Activated naive CD4-positive, alpha-beta T cell treated with anti-CD3 and anti-CD28 coated beads, Interleukin-2, amount 50 U/mL, for 24 hours (primary cell): ENCODE measurements at regions not wholly inside any gene's neighbourhood (a gene's known extent, or its start where the extent isn't known, plus 50 kb on each side); places are given as distances from the start of the nearest gene placed in this dataset.

Experiments used
- H3K27ac Mint-ChIP-seq: one replicate; pipeline ENCODE4 v1.8.0; 2021; ENCODE audit warnings: mild to moderate bottlenecking, mixed read lengths
- H3K27me3 Mint-ChIP-seq: one replicate; pipeline ENCODE4 v1.8.0; 2021; ENCODE audit warnings: mixed read lengths
- H3K36me3 Mint-ChIP-seq: one replicate; pipeline ENCODE4 v1.8.0; 2021; ENCODE audit warnings: mixed read lengths
- H3K4me1 Mint-ChIP-seq: one replicate; pipeline ENCODE4 v1.8.0; 2021; ENCODE audit warnings: mixed read lengths
- H3K4me3 Mint-ChIP-seq: one replicate; pipeline ENCODE4 v1.8.0; 2021; ENCODE audit warnings: mild to moderate bottlenecking, mixed read lengths
- H3K9me3 Mint-ChIP-seq: one replicate; pipeline ENCODE4 v1.8.0; 2021; ENCODE audit warnings: mixed read lengths

- H3K36me3 Mint-ChIP-seq: peaks cover 30% of the 10 kb centered on the region
- peaks cover 48% of the 10 kb centered on the region for H3K4me1 Mint-ChIP-seq
- no peak overlapping the region for H3K4me3 Mint-ChIP-seq
- H3K27ac Mint-ChIP-seq: peak overlapping the region; percentile 59
- no peaks in the 10 kb centered on the region for H3K9me3 Mint-ChIP-seq
- no peaks in the 10 kb centered on the region for H3K27me3 Mint-ChIP-seq
These were observed 363.0 kb downstream of the UTRN start for GRCh38 chr6:144647971-144648651.

DNA sequence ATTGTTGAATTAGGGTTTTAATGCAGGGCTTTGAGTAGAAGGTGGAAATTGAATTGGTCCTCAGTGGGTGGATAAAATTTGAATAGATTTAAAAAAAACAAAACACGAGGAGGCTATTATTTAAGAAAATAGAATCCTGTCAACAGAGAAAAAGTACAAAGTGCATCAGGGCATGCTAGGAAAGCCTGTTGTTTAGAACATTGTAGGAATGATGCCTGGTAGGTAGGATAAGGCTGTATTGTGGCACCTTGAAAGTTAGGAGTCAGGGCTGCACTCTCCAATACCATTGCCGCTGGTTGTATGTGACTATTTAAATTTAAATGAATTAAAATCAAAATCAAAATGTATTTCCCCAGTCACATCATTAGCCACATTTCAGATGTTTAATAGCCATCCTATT is 363.9 kb downstream of the UTRN start:
- no peak overlapping the region for H3K27ac Mint-ChIP-seq
- no peak overlapping the region for H3K4me3 Mint-ChIP-seq
- H3K27me3 Mint-ChIP-seq: no peaks in the 10 kb centered on the region
- H3K9me3 Mint-ChIP-seq: no peaks in the 10 kb centered on the region
- H3K4me1 Mint-ChIP-seq: peaks cover 54% of the 10 kb centered on the region
- peaks cover 32% of the 10 kb centered on the region for H3K36me3 Mint-ChIP-seq

DNA sequence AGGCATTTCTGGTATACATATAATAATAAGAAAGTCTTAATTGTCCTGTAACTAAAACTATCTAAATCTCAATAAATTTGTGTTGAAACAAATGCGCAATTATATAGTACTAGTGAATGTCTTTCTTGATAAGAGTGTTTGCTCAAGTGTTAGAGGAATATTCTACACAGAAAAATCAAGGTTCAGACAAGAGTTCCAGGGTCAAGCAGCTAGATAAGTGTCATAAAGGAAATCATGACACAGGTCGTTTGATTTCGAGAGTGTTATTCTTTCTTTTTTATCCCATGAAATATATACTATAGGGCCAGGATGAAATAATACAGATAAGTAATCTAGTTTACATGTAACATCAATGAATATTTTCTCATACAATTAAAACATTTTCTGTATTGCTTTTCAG is 366.1 kb downstream of the UTRN start:
- Mint-ChIP-seq H3K4me1 (peaks cover 66% of the 10 kb centered on the region), H3K4me3 (no peak overlapping the region), H3K9me3 (no peaks in the 10 kb centered on the region), H3K27ac (peak overlapping the region; percentile 62), H3K36me3 (peaks cover 31% of the 10 kb centered on the region), H3K27me3 (no peaks in the 10 kb centered on the region)

DNA sequence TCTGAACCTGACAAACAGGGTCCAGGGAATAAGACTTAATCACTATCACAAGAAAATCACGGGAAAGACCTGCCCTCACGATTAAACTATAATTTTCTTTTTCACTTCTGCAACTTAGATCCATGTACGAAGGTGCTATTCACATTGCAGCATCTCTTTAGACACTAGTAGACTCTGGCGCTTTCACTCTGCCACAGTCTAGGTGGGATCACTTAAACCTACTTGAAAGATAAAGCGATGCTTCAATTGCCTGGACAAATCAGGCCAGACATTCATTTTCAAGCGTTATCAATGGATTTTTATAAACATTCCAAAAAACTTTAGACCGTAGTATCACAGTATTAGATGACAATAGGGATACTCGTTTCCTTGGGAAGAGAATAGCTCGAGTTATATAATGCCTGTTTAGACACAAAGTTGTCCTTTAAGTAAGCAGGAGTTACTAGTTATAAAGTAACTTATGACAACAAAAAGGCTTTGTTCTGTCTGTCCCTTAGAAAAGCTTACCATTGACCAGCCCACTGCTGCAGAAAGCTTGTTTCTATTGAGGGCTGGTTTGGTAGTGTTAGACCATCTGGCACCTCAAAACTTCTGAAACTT is 367.3 kb downstream of the UTRN start:
- Mint-ChIP-seq H3K4me3 (no peak overlapping the region), H3K36me3 (peaks cover 27% of the 10 kb centered on the region), H3K4me1 (peaks cover 69% of the 10 kb centered on the region), H3K27me3 (no peaks in the 10 kb centered on the region), H3K9me3 (no peaks in the 10 kb centered on the region), H3K27ac (peak overlapping the region; percentile 1)

DNA sequence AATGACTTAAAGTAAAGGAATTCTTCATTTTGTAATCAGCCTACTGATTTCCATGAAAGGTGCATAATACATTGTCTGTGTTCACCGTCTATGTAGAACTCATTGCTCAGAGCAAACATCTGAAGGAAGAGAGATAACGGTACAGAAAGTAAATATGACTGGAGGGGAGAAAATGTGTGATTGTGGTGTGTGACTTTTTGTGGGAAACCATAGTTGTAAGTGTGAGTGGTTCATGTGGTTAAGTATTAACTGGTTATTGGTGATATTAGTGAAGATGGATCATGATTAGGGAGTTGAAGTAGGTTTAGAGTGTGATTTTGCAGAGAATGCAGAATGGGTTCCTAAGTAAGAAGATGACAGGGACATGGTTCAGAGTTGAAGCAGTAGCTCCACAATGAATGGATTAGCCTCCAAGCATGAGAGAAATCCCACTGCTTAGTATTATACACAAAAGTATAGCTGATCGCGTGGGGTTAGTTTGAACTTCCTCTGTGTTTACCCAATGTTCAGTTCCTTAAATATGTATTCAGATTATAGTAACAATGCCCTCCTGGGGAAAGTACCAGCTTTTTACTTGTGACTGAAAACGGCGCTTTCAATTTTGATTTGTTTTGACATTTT is 368.9 kb downstream of the UTRN start:
- Mint-ChIP-seq H3K27ac (peak overlapping the region; percentile 10), H3K9me3 (no peaks in the 10 kb centered on the region), H3K36me3 (peaks cover 23% of the 10 kb centered on the region), H3K27me3 (no peaks in the 10 kb centered on the region), H3K4me3 (no peak overlapping the region), H3K4me1 (peaks cover 76% of the 10 kb centered on the region)

DNA sequence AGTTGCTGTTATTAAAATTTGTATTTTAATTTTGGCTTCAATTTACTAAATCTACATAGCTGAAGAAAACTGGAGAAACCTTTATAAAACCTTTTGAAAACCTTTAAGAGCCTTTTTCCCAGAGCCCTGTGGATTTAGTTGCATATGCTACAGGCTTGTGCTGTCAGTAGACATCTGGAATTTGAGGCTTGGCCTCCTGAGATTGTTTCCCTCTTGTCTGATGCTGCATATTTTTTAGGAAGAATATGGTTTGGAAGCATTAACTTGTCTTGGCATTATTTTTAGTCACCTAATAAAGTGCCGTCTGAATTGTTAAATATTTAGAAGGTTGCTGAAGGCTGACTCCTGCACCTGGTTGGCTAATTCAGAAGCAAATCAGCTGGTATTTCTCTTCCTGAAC is 369.4 kb downstream of the UTRN start:
- Mint-ChIP-seq H3K9me3 (no peaks in the 10 kb centered on the region), H3K27me3 (no peaks in the 10 kb centered on the region), H3K36me3 (peaks cover 21% of the 10 kb centered on the region), H3K27ac (no peak overlapping the region), H3K4me1 (peaks cover 81% of the 10 kb centered on the region), H3K4me3 (no peak overlapping the region)

- H3K4me3 Mint-ChIP-seq: no peak overlapping the region
- H3K27ac Mint-ChIP-seq: no peak overlapping the region
- peaks cover 16% of the 10 kb centered on the region for H3K36me3 Mint-ChIP-seq
- no peaks in the 10 kb centered on the region for H3K27me3 Mint-ChIP-seq
- peaks cover 83% of the 10 kb centered on the region for H3K4me1 Mint-ChIP-seq
- no peaks in the 10 kb centered on the region for H3K9me3 Mint-ChIP-seq
These were observed 370.2 kb downstream of the UTRN start for GRCh38 chr6:144655376-144655775.

DNA sequence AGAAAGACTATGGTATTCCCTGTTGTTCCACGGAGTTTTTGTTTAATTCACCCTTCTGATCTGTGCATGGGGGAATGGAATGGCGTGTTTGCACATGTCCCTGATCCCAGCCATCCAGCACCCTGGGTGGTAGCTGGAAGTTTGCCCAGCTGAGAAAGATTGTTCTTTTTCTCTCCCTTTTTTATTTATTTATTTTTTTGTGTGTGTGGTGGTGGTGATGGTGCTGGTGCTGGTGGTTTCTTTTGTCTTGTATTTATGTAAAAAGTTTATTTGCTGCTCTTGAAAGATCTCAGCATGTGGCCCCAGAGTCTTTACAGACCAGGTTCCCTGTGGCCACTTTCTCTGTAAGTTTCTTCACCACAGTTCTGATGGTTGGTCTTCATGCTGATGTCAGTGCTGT is 372.6 kb downstream of the UTRN start:
- Mint-ChIP-seq H3K27ac (peak overlapping the region; percentile 23), H3K9me3 (no peaks in the 10 kb centered on the region), H3K4me1 (peaks cover 83% of the 10 kb centered on the region), H3K27me3 (no peaks in the 10 kb centered on the region), H3K36me3 (peaks cover 12% of the 10 kb centered on the region), H3K4me3 (no peak overlapping the region)

DNA sequence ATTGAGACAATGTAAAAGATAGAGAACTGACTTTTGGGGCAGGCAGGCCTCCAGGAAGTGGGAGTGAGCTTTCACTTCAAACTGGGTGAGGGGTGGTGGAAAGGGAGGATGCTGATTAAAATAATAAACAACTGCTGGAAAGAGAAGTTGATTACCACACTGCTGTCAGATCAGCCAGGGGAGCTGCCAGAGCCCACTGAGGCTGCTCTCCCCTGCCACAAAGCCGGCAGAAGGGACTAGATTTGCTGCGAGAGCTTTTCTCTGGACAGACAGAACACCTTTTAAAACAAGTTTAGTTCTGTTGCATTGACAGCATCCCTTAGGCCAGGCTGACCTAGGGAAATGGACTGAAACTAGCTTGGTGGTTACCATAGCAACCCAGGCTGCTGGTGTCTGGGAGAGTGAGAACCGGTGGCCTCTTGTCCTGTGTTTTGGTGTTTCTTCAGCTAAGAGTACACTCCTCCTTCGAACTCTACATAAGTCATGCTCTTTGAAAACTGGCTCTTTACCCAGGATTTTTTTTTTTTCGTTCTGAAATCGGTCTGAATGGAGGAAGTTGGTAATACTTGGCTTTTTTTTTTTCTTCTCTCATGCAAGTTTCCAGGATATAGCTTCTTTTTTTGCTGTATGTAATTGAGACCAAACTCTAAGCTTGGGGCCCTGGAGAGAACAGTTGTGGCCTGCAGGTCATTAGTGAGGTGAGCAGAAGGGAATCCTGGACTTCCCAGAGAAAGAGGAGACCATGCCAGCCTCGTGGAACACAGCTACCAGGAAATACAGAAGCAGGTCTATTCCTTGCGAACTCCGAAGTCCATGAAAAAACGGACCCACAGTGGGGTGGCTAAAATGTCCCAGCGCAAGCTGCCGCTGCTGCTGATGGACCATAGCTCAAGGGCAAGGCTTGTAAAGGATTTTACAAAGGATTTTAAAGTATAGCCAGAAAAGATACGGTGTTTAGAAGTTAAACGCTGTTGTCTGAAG is 374.4 kb downstream of the UTRN start:
- H3K27me3 Mint-ChIP-seq: no peaks in the 10 kb centered on the region
- H3K4me1 Mint-ChIP-seq: peaks cover 84% of the 10 kb centered on the region
- peak overlapping the region; percentile 76 for H3K27ac Mint-ChIP-seq
- H3K36me3 Mint-ChIP-seq: peaks cover 5% of the 10 kb centered on the region
- no peaks in the 10 kb centered on the region for H3K9me3 Mint-ChIP-seq
- H3K4me3 Mint-ChIP-seq: peak overlapping the region; percentile 59

DNA sequence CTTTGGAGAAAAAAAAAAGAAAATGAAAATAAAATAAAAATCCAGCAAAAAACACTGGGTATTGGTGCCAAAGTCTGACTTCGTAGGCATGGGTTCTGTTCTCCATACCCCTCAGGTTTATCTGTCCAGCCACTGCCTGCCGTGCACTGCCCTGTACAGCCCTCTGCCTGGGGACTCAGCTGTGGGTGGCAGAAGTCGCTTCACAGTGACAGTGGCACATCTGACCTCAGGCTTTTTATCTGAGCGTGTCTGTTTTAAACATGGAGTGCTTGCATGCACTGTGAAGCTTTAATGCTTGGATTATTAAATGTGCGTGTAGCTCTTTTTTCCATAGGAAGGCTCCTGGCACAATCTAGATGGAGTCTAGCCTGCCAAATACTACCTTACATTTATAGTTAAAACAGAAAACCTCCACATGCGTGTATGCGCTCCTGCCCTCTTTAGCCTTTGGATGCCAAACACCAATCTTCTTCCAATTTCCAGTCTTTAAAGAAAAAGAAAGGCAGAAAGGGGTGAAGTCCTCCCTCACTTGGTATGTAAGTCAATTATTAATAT is 375.5 kb downstream of the UTRN start:
- H3K27ac Mint-ChIP-seq: no peak overlapping the region
- H3K27me3 Mint-ChIP-seq: no peaks in the 10 kb centered on the region
- no peak overlapping the region for H3K4me3 Mint-ChIP-seq
- H3K36me3 Mint-ChIP-seq: peaks cover 5% of the 10 kb centered on the region
- H3K9me3 Mint-ChIP-seq: no peaks in the 10 kb centered on the region
- H3K4me1 Mint-ChIP-seq: peaks cover 80% of the 10 kb centered on the region

DNA sequence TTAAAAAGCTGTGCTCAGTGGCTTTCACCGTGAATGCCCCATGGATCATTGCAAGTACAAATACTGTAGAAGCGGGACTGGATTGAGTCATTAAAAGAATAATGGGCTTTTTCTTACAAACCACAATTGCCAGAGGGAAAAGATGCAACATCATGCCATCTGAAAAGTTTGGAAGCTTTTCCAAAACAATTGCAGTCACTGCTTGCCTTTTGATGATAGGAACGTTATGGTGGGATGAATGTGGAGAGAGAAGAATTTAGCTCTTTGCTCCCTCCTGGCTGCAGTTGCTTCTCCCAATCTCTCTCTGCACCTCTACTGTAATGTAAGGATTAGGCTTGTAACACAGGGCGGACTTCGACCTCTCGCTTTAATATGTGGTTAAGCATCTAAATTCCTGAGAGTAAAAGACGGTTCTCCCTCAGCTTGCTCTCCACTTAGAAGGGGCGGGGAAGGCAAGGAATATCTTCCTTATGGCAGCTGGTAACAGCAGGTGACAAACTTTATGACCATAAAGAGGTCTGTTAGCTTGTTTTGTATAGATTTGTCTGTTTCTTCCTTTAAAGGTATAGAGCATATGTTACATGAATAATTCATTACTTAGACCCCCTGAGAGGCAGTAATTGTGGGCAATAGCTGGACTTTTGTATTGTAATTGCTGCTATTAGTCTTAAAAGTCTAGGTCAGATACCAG is 376.1 kb downstream of the UTRN start:
- H3K4me3 Mint-ChIP-seq: no peak overlapping the region
- peaks cover 81% of the 10 kb centered on the region for H3K4me1 Mint-ChIP-seq
- no peak overlapping the region for H3K27ac Mint-ChIP-seq

GRCh38 chr6:144662812-144663365 is 377.8 kb downstream of the UTRN start:
- Mint-ChIP-seq H3K9me3 (no peaks in the 10 kb centered on the region), H3K4me3 (no peak overlapping the region), H3K27me3 (no peaks in the 10 kb centered on the region), H3K36me3 (peaks cover 8% of the 10 kb centered on the region), H3K27ac (peak overlapping the region; percentile 57), H3K4me1 (peaks cover 89% of the 10 kb centered on the region)

More for the DNA sequence above, 376.1 kb downstream of the UTRN start:
- Mint-ChIP-seq H3K36me3 (peaks cover 4% of the 10 kb centered on the region), H3K27me3 (no peaks in the 10 kb centered on the region), H3K9me3 (no peaks in the 10 kb centered on the region)

DNA sequence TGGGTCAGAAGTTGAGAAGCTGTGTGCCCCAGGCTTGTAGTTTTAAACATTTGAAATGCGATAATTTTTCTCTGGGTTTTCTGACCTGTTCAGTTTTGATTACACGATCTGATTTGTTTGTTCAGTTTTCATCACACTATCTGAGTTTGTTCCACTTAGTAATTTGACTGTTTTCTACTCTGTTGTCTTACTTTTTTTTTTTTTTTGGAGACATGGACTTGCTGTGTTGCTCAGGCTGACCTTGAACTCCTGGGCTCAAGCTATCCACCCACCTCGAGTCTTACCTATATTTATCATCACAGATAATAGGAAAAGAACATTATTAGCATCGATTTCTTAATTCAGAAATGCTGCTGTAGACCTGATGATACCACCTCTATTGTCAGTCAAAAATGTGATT is 379.1 kb downstream of the UTRN start:
- H3K27me3 Mint-ChIP-seq: no peaks in the 10 kb centered on the region
- peak overlapping the region; percentile 59 for H3K27ac Mint-ChIP-seq

DNA sequence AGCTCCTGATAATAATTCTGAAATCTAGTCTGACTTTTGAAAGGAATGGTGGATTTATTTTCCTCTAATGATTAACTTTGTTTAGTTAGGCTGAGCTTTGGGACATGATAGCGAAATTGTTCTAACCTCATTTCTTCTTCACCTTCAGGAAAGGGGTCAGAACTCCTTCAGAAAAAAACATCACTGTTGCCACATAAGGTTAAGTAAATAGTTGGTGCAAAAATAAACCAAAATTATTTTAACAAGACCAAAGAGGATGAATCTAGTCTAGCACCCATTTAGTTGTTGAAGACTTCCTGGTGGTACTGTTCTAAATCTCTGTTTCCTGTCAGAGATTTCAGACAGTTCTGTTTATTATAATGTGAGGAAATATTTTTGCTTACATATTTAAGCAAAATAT is 379.8 kb downstream of the UTRN start:
- peaks cover 74% of the 10 kb centered on the region for H3K4me1 Mint-ChIP-seq

More for the DNA sequence above, 379.1 kb downstream of the UTRN start:
- Mint-ChIP-seq H3K36me3 (peaks cover 10% of the 10 kb centered on the region), H3K4me3 (no peak overlapping the region), H3K9me3 (no peaks in the 10 kb centered on the region), H3K4me1 (peaks cover 81% of the 10 kb centered on the region)

More for the DNA sequence above, 379.8 kb downstream of the UTRN start:
- H3K9me3 Mint-ChIP-seq: peaks cover 4% of the 10 kb centered on the region
- H3K27ac Mint-ChIP-seq: no peak overlapping the region
- no peaks in the 10 kb centered on the region for H3K27me3 Mint-ChIP-seq
- no peak overlapping the region for H3K4me3 Mint-ChIP-seq
- peaks cover 16% of the 10 kb centered on the region for H3K36me3 Mint-ChIP-seq
